Lower lobe of right lung (tissue), 2 donors: ENCODE measurements at regions not wholly inside any gene's neighbourhood (a gene's known extent, or its start where the extent isn't known, plus 50 kb on each side); places are given as distances from the start of the nearest gene placed in this dataset.

Experiments
- ATAC-seq, 2 donors: fragments of 200-7000 bp; cut with Tn5 transposase; one replicate each; pipeline ENCODE4 v1.9.1; 2020 to 2022; ENCODE audit warnings: mild to moderate bottlenecking in 2 of 2, moderate library complexity in 2 of 2
- DNase-seq: peaks from one replicate; pipeline ENCODE4 v3.0.0-alpha.2; 2020
- H3K27ac ChIP-seq: fragments of 200-600 bp; one replicate; pipeline ENCODE4 v1.8.0; 2022
- H3K27me3 ChIP-seq: fragments of 200-600 bp; one replicate; pipeline ENCODE4 v1.8.0; 2022; ENCODE audit warnings: low read depth
- H3K36me3 ChIP-seq: fragments of 200-600 bp; one replicate; pipeline ENCODE4 v1.8.0; 2022; ENCODE audit warnings: mild to moderate bottlenecking
- H3K4me1 ChIP-seq: fragments of 200-600 bp; one replicate; pipeline ENCODE4 v1.8.0; 2022
- H3K4me3 ChIP-seq: fragments of 200-600 bp; one replicate; pipeline ENCODE4 v1.8.0; 2022; ENCODE audit warnings: mild to moderate bottlenecking
- H3K9me3 ChIP-seq: fragments of 200-600 bp; one replicate; pipeline ENCODE4 v1.8.0; 2022
- CTCF ChIP-seq: fragments of 200-600 bp; IDR thresholded peaks from one replicate; pipeline ENCODE4 v1.8.0; 2022; ENCODE audit warnings: antibody characterized with exemption, mild to moderate bottlenecking
- intact Hi-C: fragments of 100-400 bp; cut with DNase I; formaldehyde crosslinking; loops from one replicate; pipeline ENCODE4 v1.11.0; 2022
- donor health status: DM: no; HTN: yes; CAD: no; lungs with severe emphysema.

- ATAC-seq: no peak
- no peaks in the 10 kb centered on the region for H3K4me1 ChIP-seq
Observed at GRCh38 chr4:4913628-4914027, 54.2 kb downstream of the MSX1 start.

GRCh38 chr4:4914059-4914820 lies 54.8 kb downstream of the MSX1 start:
- Histone ChIP-seq H3K4me1 (no peaks in the 10 kb centered on the region), H3K27ac (no peak overlapping the region), H3K9me3 (no peaks in the 10 kb centered on the region), H3K4me3 (no peak overlapping the region), H3K36me3 (no peaks in the 10 kb centered on the region), H3K27me3 (no peaks in the 10 kb centered on the region)
- intact Hi-C loops: no loop called here
- no peak for DNase-seq
- ATAC-seq: no peak
- no peak for TF ChIP-seq CTCF

More at GRCh38 chr4:4913628-4914027, 54.2 kb downstream of the MSX1 start:
- Histone ChIP-seq H3K27ac (no peak overlapping the region), H3K36me3 (no peaks in the 10 kb centered on the region), H3K27me3 (no peaks in the 10 kb centered on the region), H3K4me3 (no peak overlapping the region), H3K9me3 (no peaks in the 10 kb centered on the region)
- intact Hi-C loops: no loop called here
- TF ChIP-seq CTCF: no peak
- DNase-seq: no peak

- Histone ChIP-seq H3K36me3 (no peaks in the 10 kb centered on the region), H3K4me1 (no peaks in the 10 kb centered on the region), H3K27ac (no peak overlapping the region), H3K27me3 (no peaks in the 10 kb centered on the region), H3K4me3 (no peak overlapping the region), H3K9me3 (no peaks in the 10 kb centered on the region)
- DNase-seq (no peak), ATAC-seq (no peak)
- intact Hi-C loops: no loop called here
- TF ChIP-seq CTCF: no peak
Observed at GRCh38 chr4:4914965-4915845, 55.7 kb downstream of the MSX1 start.

GRCh38 chr4:4918067-4918466 lies 58.6 kb downstream of the MSX1 start:
- no peaks in the 10 kb centered on the region for H3K36me3 ChIP-seq
- no peaks in the 10 kb centered on the region for H3K4me1 ChIP-seq
- intact Hi-C loops: no loop called here
- ATAC-seq: no peak
- no peaks in the 10 kb centered on the region for H3K9me3 ChIP-seq
- no peak for TF ChIP-seq CTCF
- DNase-seq: no peak
- no peak overlapping the region for H3K4me3 ChIP-seq
- no peak overlapping the region for H3K27ac ChIP-seq
- H3K27me3 ChIP-seq: peaks cover 8% of the 10 kb centered on the region

- peaks cover 9% of the 10 kb centered on the region for H3K27me3 ChIP-seq
- DNase-seq: no peak
- ATAC-seq: peak in 1 of 2 donors; percentile 20
Observed at GRCh38 chr4:4919927-4920326, 60.5 kb downstream of the MSX1 start.

More at GRCh38 chr4:4919927-4920326, 60.5 kb downstream of the MSX1 start:
- intact Hi-C loops: no loop called here
- no peak for TF ChIP-seq CTCF
- Histone ChIP-seq H3K27ac (no peak overlapping the region), H3K4me1 (no peaks in the 10 kb centered on the region), H3K36me3 (no peaks in the 10 kb centered on the region), H3K9me3 (no peaks in the 10 kb centered on the region), H3K4me3 (no peak overlapping the region)
